Esophagus squamous epithelium (tissue), 4 donors: ENCODE measurements at regions not wholly inside any gene's neighbourhood (a gene's known extent, or its start where the extent isn't known, plus 50 kb on each side); places are given as distances from the start of the nearest gene placed in this dataset.

Experiments
- CTCF ChIP-seq, 6 experiments: fragments of 450-650 bp in 4 of 6; fragments of 200-600 bp in 2 of 6; sonication (generic) in 2 of 6; IDR thresholded peaks; one replicate each; pipeline ENCODE4 v1.5.1; 2016 to 2019; ENCODE audit warnings: antibody characterized with exemption in 6 of 6, mild to moderate bottlenecking in 4 of 6, moderate library complexity in 4 of 6
- POLR2A ChIP-seq, 4 donors: fragments of 450-650 bp; IDR thresholded peaks; one replicate each; pipeline ENCODE4 v1.6.1; 2017; ENCODE audit warnings: antibody characterized with exemption in 4 of 4, mild to moderate bottlenecking in 4 of 4, moderate library complexity in 3 of 4

- TF ChIP-seq CTCF (IDR thresholded peaks at IDR 0.05) (no peak), POLR2A (IDR thresholded peaks at IDR 0.05) (no peak)
Measured at GRCh38 chr11:130637566-130637965, 189.1 kb downstream of the ADAMTS15 start.
